ENCODE measurements at regions not wholly inside any gene's neighbourhood (a gene's known extent, or its start where the extent isn't known, plus 50 kb on each side); places are given as distances from the start of the nearest gene placed in this dataset.

DNA sequence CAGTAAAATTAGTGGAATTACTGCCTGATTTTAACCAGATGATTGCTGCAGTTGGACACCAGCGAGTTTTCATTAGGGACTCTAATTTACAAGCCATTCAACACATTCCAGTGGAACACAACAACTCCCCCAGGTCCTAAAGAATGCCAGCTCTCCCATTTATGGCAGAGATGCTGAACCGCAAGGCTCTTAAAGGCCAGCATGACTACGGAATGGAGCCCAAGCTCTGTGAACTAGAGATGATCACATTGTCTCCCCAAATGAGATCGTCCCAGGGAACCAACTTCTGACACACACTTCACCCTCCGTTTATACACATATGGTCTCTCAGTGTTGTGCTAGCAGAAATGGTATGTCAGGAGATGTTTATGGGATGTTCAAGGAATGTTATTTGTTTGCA is 446.2 kb upstream of the NR2F2 start:
- DNase-seq (ENCODE audit: low read depth): no peak

DNA sequence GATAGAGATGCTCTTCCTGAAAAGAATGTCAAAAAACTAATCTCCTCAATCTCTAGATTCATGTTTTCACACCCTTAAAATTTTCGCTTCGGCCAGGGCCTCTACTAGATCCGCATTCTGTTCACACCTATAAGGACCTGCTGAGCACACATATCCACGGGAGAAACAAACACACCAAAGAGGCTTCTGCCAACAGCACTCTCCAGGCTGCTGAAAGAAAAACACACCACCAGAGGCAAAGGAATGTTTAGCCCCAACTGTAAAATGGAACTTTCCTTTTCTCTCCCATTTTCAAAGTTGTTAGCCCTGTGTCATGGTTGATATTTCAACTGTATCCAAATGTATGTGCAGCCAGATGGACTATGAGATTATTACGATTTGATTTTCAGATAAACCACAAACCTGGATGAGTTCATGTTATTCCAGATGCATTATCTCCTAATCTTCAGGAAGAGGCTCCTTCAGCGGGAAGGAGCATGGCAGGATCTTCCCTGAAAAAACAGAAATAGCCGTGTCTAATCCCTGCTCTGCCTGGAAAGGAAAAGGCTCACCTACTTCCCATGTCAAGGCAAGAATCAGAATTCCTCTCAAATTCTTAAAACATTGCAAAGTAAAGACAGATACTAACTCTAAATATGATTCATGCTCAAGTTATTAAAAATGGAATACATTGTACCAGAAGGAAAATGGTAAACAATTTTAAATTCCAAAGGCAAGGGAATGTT is 442.7 kb upstream of the NR2F2 start:
- no peak for DNase-seq (ENCODE audit: low read depth)

- no peak for DNase-seq (ENCODE audit: low read depth)
Observed at GRCh38 chr15:95888762-95889161, 441.7 kb upstream of the NR2F2 start.

GRCh38 chr15:95894407-95894956 is 436.0 kb upstream of the NR2F2 start:
- no peak for DNase-seq (ENCODE audit: low read depth)

DNA sequence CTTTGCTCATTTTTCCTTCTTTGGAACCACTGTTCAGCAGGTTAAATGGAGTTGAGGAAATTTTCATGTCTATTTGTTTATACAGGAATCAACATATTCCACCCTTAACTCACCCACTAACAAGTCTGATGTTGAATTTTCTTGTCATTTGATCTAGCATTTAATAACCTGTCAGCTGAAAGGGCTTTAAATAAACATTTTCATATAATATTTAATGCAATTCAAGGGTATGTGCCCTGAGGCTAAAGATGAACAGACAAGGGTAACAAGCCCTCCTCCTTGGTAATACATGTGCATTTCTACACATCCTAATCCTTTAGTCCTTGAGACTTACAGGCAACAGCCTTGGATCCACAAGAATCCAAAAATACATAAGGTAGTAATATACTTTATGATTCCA is 435.0 kb upstream of the NR2F2 start:
- no peak for DNase-seq (ENCODE audit: low read depth)

DNA sequence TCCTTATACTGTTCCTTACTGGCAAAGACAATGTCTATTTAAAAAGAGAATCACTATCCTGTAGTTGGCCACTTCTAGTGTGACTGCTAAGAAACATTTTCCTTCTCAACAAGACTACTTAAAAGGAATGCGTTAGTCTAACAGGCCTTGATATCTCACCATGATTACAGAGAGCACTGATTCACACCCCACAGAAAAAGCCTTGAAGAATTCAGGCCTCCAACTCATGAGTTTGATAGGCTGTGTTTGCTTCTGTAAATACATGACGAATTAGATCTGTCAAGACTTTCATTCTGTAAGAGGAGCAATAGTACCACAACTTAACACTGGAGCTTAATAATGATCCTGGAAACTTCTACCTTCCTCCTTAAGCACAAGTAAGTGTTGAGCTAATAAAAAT is 432.8 kb upstream of the NR2F2 start:
- DNase-seq (ENCODE audit: low read depth): no peak

- no peak for DNase-seq (ENCODE audit: low read depth)
Observed at GRCh38 chr15:95898761-95899160, 431.7 kb upstream of the NR2F2 start.

DNA sequence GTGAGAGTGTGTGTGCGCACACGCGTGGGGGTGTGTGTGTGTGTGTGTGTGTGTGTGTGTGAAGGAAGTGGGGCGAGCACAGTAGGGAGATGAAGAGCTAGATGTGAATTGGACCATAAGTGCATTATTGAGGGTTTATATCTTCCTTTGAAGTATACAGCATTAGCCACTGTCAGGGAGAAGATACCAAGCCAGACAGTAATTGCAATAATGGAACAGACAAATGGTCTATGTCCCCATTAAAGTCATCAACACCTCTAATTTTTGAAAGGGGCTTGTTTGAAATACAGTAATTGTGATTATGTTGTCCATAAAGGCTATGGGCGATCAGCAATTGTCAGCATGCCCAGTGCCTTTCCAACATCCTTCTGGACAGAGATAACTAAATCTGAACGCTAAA is 429.2 kb upstream of the NR2F2 start:
- DNase-seq (ENCODE audit: low read depth): no peak

- DNase-seq (ENCODE audit: low read depth): no peak
Observed at GRCh38 chr15:95902606-95903005, 427.9 kb upstream of the NR2F2 start.

DNA sequence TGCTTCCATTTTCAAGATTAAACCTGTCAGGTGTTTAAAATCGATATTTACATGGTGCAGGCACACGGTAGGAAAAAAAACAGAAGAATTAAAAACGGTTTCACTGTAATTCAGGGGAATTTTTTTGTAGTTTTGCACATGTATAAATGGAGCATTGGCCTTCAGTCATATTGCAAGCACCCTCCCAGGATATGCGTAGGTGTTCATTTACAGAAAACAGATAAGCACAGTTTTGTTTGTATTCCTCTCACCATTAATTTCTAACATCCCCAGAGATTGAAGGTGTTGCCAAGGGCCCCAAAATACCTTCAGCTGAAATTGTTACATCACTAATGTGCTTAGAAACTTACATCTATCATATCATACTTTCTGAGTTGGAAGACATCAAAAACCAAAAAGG is 427.1 kb upstream of the NR2F2 start:
- no peak for DNase-seq (ENCODE audit: low read depth)

DNA sequence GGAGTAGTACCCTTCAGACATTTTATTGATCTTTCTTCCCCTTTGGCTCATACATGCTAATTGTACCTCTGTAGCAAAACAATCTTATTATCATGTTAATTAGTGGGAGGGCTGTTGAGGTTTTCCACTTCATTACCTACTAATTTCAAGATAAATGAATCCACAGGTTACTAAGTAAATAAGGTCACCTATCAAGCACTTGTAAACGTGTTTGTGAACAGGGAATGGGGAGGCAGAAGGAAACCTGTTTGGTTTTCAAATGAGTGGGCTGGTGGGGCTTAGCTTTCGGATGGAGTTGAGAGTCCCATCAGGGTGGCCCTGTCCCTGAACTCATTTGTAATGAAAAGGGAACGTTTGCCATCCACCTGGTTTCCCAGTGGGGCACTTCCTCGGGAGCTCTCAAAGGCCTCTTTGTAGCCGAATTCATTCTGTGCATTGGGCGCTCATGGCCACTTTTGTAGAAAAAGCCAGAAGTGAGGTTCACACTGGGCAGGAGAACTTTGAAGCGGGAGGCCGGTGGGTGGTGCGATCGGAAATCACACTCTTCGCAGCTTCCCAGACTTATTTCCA is 419.8 kb upstream of the NR2F2 start:
- no peak for DNase-seq (ENCODE audit: low read depth)

DNA sequence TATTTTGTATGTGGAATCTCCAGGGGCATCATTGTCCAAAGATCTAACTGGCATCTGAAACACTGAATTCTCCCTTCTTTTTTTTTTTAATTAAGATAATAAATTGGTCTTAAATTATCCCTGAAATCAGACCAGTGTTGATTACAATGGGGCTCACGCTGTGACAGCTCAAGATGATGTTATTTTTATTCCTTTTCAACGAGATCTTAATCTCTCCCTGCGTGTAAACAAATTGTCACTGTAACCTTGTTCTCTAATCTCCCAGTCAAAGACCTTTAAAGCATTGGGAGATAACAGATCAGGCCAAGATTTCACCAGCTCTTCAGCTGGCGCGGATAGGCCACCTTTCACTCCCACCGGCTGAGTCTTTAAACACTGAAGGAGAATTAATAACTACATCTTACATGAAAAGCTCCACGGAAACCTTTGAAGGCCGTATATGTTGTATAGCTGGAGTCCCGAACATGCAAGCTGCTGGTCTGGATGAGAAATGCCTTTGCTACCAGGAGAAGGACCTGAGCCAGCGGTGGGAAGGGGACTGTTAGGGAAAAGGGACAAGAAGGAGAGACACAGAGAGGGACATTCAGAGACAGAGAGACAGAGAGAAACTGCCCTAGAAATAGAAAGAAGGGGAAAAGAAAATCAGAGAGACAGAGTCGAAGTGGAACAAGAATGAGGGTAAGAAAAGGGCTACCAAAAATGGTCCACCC is 418.8 kb upstream of the NR2F2 start:
- DNase-seq (ENCODE audit: low read depth): no peak

DNA sequence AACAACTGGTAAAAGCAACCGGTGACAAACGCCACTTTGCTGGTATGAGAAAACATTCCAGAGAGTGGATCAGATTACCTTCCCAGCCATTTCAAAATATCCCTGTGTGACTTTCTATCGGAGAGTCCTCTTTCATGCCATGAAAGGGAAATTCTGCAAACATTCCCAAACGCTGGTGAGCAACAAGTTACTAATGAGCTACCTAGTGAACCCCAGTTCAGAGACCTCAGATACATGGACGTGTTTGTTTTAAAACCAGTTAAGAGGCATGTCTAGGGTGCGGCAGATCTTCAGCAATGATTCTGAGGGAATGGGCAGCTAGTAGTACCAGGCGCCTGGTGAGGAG is 418.2 kb upstream of the NR2F2 start:
- DNase-seq (ENCODE audit: low read depth): peak; percentile 69

- DNase-seq (ENCODE audit: low read depth): no peak
Observed at GRCh38 chr15:95912728-95913127, 417.8 kb upstream of the NR2F2 start.

DNA sequence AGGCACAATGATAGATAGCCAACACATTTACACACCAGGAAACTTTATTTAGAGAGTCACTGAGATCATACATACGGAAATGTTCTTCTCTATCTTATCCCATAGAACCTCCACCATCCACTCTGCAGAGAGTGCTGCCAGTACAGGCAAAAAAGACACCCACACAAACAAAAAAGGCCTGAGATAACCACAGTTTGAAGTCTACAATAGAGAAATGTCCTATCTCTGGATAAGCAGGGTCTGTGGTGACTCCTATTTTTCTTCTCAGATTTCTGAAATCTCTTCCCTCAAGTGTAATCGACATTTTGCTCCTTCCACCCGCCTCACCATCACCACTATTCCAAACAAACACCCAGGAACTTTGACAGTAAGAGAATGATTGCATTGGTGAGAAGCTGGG is 413.9 kb upstream of the NR2F2 start:
- DNase-seq (ENCODE audit: low read depth): no peak

- no peak for DNase-seq (ENCODE audit: low read depth)
Observed at GRCh38 chr15:95918525-95918924, 412.0 kb upstream of the NR2F2 start.

DNA sequence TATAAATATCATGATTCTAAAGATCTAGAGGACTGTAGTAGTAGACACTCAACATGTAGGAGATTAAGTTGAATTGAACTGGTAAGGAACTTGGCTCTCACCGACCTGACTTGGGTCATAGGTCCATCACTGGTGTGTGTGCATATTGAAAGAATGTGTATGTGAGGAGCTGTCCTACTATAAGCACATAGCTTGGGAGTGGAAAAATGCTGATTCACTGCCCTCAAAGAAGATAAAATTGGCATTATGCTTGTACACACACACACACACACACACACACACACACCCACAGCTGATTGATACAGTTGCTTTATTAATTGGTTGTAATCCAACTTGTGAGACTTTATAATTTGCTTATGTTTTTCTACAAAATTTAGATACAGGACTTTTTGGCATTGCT is 411.0 kb upstream of the NR2F2 start:
- no peak for DNase-seq (ENCODE audit: low read depth)

- DNase-seq (ENCODE audit: low read depth): no peak
Observed at GRCh38 chr15:95921404-95921803, 409.1 kb upstream of the NR2F2 start.

GRCh38 chr15:95922431-95922830 is 408.1 kb upstream of the NR2F2 start:
- no peak for DNase-seq (ENCODE audit: low read depth)

GRCh38 chr15:95923792-95924191 is 406.7 kb upstream of the NR2F2 start:
- DNase-seq (ENCODE audit: low read depth): peak; percentile 28

GRCh38 chr15:95928822-95929221 is 401.7 kb upstream of the NR2F2 start:
- no peak for DNase-seq (ENCODE audit: low read depth)

- DNase-seq (ENCODE audit: low read depth): peak; percentile 28
Observed at GRCh38 chr15:95929232-95929846, 401.2 kb upstream of the NR2F2 start.

Data from myocyte (in vitro differentiated cells).